Vagina (tissue), 2 donors: ENCODE measurements at regions not wholly inside any gene's neighbourhood (a gene's known extent, or its start where the extent isn't known, plus 50 kb on each side); places are given as distances from the start of the nearest gene placed in this dataset.

Source experiments
- DNase-seq, 2 donors: peaks; one replicate each; pipeline ENCODE4 v3.0.0-alpha.2; 2017; ENCODE audit errors: extremely low spot score in 2 of 2
- H3K27ac ChIP-seq: fragments of 200-600 bp; sonication (generic); one replicate; pipeline ENCODE4 v1.5.1; 2019
- H3K27me3 ChIP-seq: fragments of 200-600 bp; sonication (generic); one replicate; pipeline ENCODE4 v1.5.1; 2019
- H3K36me3 ChIP-seq, 2 donors: fragments of 200-600 bp; sonication (generic); one replicate each; pipeline ENCODE4 v1.5.1; 2017 to 2019
- H3K4me1 ChIP-seq: fragments of 200-600 bp; sonication (generic); one replicate; pipeline ENCODE4 v1.5.1; 2019
- H3K4me3 ChIP-seq, 2 donors: fragments of 200-600 bp; sonication (generic); 1 replicate in 1 of 2; 2 replicates in 1 of 2; pipeline ENCODE4 v1.5.1; 2016 to 2019
- H3K9me3 ChIP-seq: fragments of 200-600 bp; sonication (generic); one replicate; pipeline ENCODE4 v1.5.1; 2019
- POLR2A ChIP-seq, 2 donors: fragments of 450-650 bp; IDR thresholded peaks; one replicate each; pipeline ENCODE4 v1.6.1; 2017; ENCODE audit warnings: antibody characterized with exemption in 2 of 2, mild to moderate bottlenecking in 2 of 2, moderate library complexity in 2 of 2
- POLR2AphosphoS5 ChIP-seq, 2 donors: sonication (generic); formaldehyde crosslinking; IDR thresholded peaks; one replicate each; pipeline ENCODE4 v1.9.0; 2017; ENCODE audit warnings: antibody characterized with exemption in 2 of 2, mild to moderate bottlenecking in 2 of 2, low read depth in 1 of 2; ENCODE audit not compliant: insufficient read depth in 1 of 2
- intact Hi-C: fragments of 100-400 bp; cut with DNase I; formaldehyde crosslinking; loops from one replicate; pipeline ENCODE4 v1.15.1; 2023
- TF ChIP-seq, protein P1 (sequence below), 3 experiments: fragments of 450-650 bp in 2 of 3; fragments of 200-600 bp in 1 of 3; sonication (generic) in 1 of 3; IDR thresholded peaks; one replicate each; pipeline ENCODE4 v1.5.1; 2017 to 2019; ENCODE audit warnings: antibody characterized with exemption in 3 of 3, mild to moderate bottlenecking in 2 of 3, moderate library complexity in 2 of 3

DNA sequence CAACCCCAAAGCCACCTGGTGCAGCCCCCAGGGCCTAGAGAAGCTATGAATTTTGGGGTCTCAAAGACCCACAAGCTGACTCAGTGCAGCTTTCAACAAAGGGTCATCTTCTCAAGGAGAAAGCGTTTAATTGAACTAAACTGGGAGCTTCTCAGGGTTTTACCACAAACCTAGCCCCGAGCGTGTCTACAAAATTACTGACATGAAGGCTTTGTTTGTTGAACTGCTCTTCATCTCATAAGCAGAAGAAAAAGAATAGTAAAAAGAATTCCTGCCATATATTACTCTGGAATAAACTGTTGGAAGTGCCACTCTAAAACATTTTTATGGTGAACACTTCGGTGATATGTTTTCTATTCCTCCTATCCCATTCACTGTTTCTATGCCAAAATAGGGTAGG lies 50.8 kb upstream of the INCENP start:
- Histone ChIP-seq H3K4me3 (no peak overlapping the region), H3K27ac (no peak overlapping the region), H3K9me3 (no peaks in the 10 kb centered on the region), H3K36me3 (no peaks in the 10 kb centered on the region), H3K27me3 (no peaks in the 10 kb centered on the region), H3K4me1 (no peaks in the 10 kb centered on the region)
- intact Hi-C loops = no loop called here
- TF ChIP-seq POLR2AphosphoS5 (IDR thresholded peaks at IDR 0.05; ENCODE audit: insufficient read depth in 1 of 2, low read depth in 1 of 2) (no peak), POLR2A (IDR thresholded peaks at IDR 0.05) (no peak)
- TF ChIP-seq, protein P1, sequence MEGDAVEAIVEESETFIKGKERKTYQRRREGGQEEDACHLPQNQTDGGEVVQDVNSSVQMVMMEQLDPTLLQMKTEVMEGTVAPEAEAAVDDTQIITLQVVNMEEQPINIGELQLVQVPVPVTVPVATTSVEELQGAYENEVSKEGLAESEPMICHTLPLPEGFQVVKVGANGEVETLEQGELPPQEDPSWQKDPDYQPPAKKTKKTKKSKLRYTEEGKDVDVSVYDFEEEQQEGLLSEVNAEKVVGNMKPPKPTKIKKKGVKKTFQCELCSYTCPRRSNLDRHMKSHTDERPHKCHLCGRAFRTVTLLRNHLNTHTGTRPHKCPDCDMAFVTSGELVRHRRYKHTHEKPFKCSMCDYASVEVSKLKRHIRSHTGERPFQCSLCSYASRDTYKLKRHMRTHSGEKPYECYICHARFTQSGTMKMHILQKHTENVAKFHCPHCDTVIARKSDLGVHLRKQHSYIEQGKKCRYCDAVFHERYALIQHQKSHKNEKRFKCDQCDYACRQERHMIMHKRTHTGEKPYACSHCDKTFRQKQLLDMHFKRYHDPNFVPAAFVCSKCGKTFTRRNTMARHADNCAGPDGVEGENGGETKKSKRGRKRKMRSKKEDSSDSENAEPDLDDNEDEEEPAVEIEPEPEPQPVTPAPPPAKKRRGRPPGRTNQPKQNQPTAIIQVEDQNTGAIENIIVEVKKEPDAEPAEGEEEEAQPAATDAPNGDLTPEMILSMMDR (IDR thresholded peaks at IDR 0.05) = no peak
- DNase-seq = no peak

DNA sequence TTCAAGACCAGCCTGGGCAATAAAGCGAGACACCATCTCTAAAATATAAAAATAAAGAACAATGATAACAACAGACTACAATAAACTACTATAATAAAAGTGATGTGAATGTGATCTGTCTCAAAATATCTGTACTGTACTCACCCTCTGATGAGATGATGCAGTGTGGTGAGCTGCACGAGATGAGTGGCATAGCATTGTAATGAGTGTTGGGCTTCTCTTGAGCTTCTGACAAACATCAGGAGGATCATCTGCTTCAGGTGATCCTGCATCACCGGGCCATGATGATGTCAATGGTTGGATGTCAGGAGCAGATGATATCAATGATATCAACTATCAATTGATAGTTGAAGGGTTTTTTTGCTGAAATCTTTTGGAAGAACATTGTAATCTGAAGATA lies 52.4 kb upstream of the INCENP start:
- no peak for TF ChIP-seq POLR2AphosphoS5 (IDR thresholded peaks at IDR 0.05; ENCODE audit: insufficient read depth in 1 of 2, low read depth in 1 of 2)
- no peak for TF ChIP-seq POLR2A (IDR thresholded peaks at IDR 0.05)
- TF ChIP-seq, protein P1 (IDR thresholded peaks at IDR 0.05) = no peak
- Histone ChIP-seq H3K36me3 (no peaks in the 10 kb centered on the region), H3K27ac (no peak overlapping the region), H3K27me3 (no peaks in the 10 kb centered on the region), H3K4me3 (no peak overlapping the region), H3K4me1 (no peaks in the 10 kb centered on the region), H3K9me3 (no peaks in the 10 kb centered on the region)
- intact Hi-C loops = no loop called here
- no peak for DNase-seq

- H3K4me3 ChIP-seq = no peak overlapping the region
- TF ChIP-seq, protein P1 (IDR thresholded peaks at IDR 0.05) = no peak
- TF ChIP-seq POLR2A (IDR thresholded peaks at IDR 0.05) (no peak), POLR2AphosphoS5 (IDR thresholded peaks at IDR 0.05; ENCODE audit: insufficient read depth in 1 of 2, low read depth in 1 of 2) (no peak)
- H3K4me1 ChIP-seq = no peaks in the 10 kb centered on the region
- intact Hi-C loops = no loop called here
- no peaks in the 10 kb centered on the region for H3K27me3 ChIP-seq
- H3K9me3 ChIP-seq = no peaks in the 10 kb centered on the region
- H3K36me3 ChIP-seq = no peaks in the 10 kb centered on the region
- DNase-seq = no peak
- no peak overlapping the region for H3K27ac ChIP-seq
Measured at GRCh38 chr11:62069986-62070919, 53.6 kb upstream of the INCENP start.

- intact Hi-C loops = no loop called here
- Histone ChIP-seq H3K36me3 (no peaks in the 10 kb centered on the region), H3K4me3 (no peak overlapping the region), H3K9me3 (no peaks in the 10 kb centered on the region), H3K27me3 (no peaks in the 10 kb centered on the region), H3K4me1 (no peaks in the 10 kb centered on the region), H3K27ac (no peak overlapping the region)
- TF ChIP-seq POLR2AphosphoS5 (IDR thresholded peaks at IDR 0.05; ENCODE audit: insufficient read depth in 1 of 2, low read depth in 1 of 2) (no peak), POLR2A (IDR thresholded peaks at IDR 0.05) (no peak)
- TF ChIP-seq, protein P1 (IDR thresholded peaks at IDR 0.05) = no peak
- DNase-seq = no peak
Measured at GRCh38 chr11:62069374-62069773, 54.4 kb upstream of the INCENP start.

DNA sequence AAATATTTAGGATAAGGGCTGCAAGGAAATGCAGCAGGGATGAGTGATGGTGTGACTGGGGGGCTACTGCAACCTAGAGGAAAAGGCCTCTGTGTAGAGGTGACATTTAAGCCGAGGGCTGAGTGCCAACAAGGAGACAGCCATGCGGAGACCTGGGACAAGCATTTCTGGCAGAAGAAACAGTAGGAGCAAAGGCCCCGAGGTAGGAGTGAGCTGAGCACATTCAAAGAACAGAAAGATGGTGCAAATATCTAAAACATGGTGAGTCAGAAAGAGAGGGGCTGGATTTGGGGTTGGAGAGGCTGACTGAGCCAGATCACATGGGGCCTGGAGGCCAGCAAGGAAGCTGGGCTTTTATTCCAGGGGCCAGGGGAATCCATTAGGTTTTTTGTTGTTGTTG lies 55.1 kb upstream of the INCENP start:
- Histone ChIP-seq H3K4me3 (no peak overlapping the region), H3K27me3 (no peaks in the 10 kb centered on the region), H3K36me3 (no peaks in the 10 kb centered on the region), H3K9me3 (no peaks in the 10 kb centered on the region), H3K4me1 (no peaks in the 10 kb centered on the region), H3K27ac (no peak overlapping the region)
- no peak for DNase-seq
- TF ChIP-seq, protein P1 (IDR thresholded peaks at IDR 0.05) = no peak
- intact Hi-C loops = no loop called here
